Fibroblast of the conjunctiva (primary cell): ENCODE measurements at regions not wholly inside any gene's neighbourhood (a gene's known extent, or its start where the extent isn't known, plus 50 kb on each side); places are given as distances from the start of the nearest gene placed in this dataset.
"Not testable (repeated sequence)": the region's sequence is repeated elsewhere in the genome, so short reads cannot be mapped to it uniquely, and the experiment has no call there.

Experiments used
- DNase-seq: peaks from one replicate; pipeline ENCODE4 v3.0.0-alpha.2; 2010; ENCODE audit warnings: low read depth

DNA sequence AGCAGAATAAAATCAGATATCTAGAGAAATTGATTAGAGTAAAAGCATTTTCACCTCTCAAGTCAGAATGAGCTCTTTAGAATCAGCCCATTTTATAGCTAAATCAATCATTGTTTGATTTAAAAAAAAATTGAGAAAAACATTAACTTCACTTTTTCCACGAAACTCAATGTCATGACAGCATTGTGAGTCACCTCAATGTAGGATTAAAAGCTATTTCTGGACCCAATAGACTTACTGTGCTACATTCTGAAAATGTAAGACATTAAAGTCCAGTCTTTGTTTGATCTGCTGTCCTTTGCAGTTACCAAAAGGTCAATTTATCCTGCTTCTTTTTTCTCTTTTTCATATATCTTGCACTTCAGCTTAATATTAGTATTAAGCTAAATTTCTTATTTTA is 519.4 kb upstream of the ZNF337 start:
- no peak for DNase-seq

DNA sequence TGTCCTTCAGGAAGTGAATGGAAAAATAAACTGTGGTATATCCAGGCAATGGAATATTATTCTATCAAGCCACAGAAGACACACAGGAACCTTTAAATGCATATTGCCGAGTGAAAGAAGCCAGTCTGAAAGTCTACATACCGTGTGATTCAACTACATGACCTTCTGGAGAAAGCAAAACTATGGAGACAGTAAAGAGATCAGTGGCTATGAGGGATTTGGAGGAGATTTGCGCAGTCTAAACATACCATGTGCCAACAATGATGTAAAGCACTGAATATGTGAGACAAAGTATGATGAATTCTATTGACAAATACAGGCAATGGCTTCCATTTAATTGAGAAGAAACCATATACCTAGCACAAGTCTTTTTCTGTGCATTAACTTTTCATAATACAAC is 518.3 kb upstream of the ZNF337 start:
- no peak for DNase-seq

DNA sequence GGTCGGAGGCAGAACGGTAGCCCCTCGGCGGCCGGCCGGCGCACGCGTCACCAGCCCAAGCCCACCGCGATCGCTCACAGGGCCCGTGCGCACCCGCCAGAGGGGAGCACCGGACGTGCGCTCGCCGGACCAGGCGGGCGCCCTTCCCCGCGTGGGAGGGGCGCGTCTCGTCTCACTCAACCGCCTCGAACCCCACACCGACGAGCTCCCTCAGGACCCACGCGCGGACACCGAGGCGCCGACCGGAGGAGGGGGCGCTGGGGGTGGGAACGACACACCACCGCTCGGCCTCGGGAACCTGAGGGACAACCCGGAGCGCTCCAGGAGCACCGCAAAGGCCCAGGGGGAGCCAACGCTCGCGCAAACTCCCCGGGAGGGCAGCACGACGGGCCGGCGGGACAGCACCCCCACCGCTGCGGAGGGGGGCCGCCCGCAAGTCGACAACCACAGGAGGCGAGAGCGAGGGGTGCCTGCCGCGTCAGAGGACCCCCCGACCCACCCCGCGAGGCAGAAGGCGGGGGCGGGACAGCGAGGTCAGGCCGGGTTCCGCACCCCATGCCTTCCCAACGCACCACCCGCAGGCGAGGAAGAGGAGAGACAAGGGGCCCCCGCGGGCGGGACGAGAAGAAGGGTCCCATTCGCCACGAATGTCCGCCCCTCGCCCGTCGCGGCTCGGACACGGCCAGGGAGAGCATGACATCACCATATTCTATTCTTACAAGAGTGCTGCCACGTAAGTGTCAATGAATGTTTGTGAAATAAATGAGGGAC is 512.7 kb upstream of the ZNF337 start:
- DNase-seq: no peak

DNA sequence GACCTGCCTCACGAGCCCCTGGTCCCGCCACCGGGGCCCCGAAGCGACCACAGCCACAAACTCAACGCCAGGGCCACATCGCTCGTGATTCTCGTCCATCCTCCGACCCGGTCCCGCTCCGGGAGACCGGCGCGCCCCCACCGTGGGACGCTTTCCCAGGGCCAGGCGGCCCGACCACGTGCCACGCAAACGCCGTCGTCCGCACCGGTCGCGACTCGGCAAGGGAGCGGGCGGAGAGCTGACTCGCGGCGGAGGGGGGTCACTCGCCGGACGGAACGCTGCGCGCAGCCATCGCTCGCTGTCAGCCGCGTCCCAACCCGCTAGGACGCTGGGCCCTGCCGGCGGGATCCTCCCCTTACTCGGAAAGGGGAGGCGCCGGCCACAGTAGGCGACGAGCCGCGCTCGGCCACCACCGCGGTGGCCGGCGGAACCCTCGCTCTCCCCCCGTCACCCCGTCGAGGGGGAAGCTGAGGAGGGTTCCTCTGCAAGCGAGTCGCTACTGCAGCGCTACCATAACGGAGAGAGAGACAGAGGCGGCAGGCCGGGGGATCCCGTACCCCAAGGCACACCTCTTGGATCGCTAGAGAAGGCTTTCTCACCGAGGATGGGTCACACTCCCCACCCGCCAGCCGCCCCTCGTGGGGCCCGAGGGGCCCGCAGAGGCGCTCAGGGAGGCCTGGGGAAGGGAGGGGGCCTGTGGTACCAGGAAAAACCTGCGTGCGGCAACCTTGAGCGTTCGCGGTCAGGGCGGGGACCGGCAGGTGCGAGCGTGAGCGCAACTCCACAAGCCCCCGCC is 511.8 kb upstream of the ZNF337 start:
- DNase-seq: no peak

DNA sequence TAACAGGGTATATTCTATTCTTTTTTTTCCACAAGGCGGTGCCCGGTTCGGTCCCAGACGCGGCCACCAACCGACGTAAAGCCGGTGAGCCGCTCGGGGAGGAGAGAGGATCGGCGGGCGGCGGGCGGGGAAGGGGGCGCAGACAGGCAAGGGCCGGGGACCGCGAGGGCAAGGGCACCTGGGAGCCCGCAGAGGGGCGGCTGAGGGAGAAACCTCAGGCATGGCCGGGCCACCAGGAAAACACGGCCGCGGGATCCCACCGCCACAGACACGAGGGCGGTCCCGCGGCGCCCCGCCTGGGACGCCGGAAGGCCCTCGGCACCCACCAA is 511.3 kb upstream of the ZNF337 start:
- DNase-seq: not testable (repeated sequence)

DNA sequence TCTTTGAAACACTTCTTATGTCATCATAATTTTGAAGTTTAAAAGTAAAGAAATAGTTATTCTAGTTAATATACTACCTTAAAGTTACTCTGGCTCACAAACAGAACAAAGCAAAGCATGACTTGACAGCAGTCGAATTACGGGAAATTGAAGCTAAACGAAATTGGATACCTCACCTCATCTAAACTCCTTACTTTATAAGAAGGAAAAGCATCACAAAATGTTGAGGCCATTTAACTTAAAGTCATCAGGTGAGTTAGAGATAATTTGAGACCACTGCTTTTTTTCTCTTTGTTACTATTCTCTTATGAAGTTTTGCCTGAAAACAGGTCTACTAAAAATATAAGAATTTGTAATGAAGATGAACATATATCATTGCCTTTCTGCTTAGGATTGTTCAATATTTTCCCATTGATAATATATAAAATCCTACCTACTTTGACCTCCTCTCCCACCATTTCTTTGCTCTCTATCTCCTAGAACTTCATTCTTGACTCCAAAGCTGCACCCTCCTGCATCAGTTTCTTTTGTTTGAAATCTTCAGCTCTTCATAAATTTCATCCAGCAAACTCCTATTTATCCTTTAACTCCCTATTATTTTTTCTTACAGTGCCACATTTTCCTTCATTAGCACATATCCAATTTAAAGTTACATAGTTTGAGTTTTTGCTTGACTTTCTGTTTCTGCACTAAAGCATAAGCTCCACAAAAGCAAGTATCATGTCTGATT is 510.7 kb upstream of the ZNF337 start:
- no peak for DNase-seq

DNA sequence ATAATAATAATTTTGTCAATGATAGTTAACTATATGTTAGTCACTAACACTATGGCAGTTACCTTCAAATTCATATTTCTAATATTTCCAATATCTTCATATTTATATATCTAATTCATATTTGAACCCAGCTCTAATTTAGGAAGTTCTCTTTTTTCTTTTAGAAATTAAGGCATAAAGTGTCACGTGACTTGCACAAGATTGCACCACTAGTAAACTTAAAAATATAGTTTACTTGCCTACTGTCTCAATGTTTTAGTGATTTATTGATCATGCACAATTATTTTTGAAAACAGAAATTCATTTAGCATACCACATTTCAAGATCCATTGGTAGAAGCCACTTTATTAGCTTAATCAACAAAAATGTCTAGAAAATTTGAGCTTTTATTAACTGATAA is 508.7 kb upstream of the ZNF337 start:
- no peak for DNase-seq

DNA sequence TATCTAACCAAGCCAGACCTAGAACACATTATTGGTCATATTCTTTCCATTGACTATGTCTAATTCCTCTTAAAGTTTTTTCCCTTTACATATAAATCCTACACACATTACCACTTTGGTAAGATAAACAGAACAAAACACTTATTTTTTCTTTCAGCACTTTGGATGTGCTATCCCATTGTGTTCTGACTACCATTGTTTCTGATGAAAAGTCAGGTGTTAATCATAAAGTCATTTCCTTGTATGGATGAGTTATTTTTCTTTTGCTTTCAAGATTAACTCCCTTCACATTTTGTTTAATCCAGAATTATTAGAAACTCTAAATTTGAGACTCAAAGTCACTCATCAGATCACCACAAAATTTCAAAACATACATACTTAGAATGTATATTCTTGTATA is 504.4 kb upstream of the ZNF337 start:
- DNase-seq: not testable (repeated sequence)

DNA sequence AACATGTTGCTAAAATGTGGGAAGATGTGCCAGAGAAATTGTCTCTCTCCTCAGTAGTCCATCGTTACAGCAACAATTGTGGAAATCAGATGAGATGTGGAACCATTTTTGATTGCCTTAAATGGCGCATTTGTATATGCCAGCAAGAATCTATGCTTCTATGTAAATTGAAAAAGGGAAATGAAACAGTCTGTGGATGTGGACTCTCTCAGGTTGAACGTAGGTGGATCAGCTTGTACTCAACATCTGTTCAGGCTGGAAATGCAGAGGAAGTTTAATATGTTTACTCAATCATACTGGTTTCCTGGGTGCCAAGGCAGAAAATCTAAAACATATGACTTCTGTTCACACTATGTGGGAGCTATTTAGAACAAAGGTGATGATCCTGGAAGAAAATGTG is 490.7 kb upstream of the ZNF337 start:
- DNase-seq: not testable (repeated sequence)

DNA sequence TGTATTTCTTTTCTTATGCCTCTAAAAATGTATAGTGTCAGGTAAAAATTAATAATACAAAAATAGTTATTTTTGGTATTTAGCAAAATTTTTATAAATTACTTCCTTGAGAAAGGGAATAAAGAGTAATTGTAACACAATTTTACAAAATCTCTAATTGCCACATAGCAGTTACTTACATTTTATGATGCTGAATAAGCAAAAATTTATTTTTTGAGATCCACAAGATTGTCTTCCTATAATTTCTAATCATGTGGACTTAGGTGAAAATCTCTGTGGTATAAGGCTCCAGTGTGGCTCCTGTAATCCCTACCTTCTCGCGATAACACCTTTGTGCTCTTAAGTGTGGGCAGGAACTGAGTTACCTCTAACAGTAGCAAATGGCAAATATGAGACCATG is 487.1 kb upstream of the ZNF337 start:
- DNase-seq: not testable (repeated sequence)

DNA sequence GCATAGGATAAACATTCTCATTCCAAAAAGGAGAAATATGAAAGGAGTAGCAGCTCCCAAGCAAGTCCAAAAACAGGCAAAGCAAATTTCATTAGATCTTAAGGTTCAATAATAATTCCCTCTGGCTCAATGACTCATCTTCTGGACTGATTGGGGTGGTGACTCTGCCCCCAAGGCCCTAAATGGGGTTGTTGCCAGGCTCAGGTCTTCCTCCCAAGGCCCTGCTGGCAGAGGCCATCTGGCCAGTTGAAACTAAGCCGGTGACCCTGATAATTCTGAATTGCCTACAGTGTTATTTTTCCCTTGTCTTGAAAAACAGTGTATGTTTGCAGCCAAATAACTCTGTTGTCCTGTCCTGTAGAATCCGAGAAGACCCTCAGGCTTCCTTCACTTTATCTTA is 484.7 kb upstream of the ZNF337 start:
- not testable (repeated sequence) for DNase-seq

DNA sequence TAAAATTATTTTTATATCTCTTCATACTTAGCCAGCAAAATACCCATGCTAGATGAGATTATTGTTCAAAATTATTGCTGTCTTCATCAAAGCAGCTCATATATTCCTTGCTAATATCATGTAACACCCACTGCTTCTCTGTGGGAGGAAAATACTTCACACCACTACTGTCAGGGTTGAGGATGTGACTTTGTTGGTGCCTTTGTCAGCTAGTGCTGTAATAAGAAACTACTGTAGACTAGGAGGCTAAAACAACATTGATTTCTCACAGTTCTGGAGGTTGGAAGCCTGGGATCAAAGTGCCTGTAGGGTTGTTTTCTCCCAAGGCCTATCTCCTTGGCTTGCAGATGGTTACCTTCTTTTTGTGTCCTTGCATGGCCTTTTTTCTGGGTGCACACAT is 475.2 kb upstream of the ZNF337 start:
- not testable (repeated sequence) for DNase-seq

DNA sequence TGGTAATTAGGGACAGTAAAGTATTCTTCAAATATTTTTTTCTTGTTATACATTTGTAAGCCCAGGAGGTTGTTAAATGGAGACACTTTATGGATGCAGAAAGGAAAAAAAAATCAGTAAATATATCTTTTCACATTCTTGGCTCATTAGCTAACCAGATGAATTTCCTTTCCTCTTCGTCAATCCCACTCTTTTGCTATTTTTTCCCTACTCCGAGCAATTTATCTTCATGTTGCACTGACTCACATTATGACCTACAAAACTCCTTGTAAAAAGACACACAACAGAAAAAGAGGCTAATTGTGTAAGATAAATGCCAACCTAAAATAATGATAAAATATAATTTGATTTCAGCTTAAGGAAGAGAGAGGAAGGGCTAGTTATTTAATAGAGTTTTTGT is 472.9 kb upstream of the ZNF337 start:
- DNase-seq: no peak

DNA sequence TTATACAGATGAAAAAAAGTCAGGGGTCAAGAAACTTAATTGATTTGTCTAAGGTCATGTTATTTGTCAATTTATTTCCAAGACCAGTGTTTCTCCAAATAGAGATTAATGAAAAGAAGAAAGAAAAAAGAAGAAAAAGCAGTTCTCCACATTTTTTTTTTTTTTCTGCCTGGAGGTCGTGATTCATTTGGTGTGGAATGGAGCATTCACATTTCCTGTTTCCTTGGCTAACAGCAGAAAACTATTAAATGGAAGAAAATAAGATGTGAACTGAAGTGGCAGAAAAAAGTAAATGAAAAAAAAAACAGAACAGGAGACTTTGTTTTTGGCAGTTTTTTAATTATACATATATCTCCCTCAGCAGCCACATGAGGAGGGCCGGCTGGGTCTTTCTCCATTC is 470.8 kb upstream of the ZNF337 start:
- no peak for DNase-seq

DNA sequence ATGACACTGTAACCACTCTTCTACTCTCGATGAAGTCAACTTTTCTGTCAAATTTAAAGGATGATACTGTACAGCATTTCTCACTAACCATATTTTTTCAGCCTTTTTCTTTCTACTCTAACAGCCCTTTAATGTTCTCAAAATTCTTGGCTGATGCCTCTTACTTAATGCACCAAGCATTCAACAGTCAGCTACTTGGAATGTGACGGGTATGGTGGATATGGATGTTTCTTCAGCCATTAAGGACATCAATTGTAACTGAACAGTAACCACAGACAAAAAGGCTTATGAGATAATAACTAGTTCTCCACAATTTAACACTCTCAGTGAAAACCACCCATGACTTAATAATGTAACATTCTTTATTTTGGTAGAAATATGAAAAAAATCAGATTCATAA is 467.2 kb upstream of the ZNF337 start:
- DNase-seq: peak; percentile 1

DNA sequence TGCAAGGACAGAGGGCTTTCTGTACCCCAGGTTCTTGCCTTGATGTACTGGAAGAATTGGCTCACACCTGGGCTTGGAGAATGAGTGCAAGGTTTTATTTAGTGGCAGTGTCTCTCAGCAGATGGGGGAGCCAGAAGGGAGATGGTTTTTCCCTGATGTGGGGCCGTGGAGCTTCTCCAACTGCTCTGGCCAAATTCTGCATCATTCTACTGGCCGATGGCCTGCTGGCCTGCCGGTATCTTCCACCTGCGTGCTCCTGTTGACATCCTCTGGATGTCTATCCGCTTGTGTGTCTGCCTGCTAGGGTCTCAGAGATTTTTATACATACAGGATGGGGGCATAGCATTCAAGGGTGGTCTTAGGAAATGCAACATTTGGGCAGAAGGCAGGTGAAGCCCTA is 466.5 kb upstream of the ZNF337 start:
- DNase-seq: not testable (repeated sequence)

DNA sequence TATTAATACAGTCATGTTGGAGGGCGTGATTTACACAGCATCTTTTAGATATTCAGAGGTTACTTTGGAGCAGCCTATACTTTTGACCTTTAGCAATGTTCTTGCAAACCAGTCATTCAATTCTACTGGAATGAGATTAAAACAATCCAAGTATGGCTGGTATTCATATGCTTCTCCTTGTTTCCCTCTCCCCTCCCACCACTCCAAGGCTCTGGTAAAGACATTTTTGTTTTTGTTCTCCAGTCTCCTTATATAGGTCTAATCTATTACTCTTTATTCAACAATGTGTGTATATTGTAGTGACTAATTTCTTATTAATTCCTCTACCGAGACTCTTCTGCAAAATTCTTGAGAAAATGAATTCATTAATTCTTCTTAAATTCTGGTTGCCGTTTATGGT is 465.1 kb upstream of the ZNF337 start:
- not testable (repeated sequence) for DNase-seq

DNA sequence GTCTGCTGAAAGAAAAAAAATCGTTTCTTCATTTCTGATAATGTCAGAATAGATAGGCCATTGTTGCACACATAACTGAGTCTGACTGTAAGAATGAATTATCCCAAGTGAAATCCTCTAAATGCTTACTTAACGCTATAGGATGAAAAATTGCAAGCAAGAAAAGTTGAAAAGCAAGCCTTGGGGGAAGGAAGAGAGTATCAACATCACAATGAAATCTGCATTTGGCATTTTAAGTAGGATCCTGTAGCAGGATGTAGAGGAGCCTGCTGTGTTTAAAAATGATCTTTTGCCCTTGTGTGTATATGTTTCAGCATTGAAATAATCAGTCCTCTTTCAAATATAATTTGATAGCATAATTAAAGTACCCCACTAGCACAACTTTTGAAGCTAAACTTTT is 464.3 kb upstream of the ZNF337 start:
- DNase-seq: not testable (repeated sequence)

DNA sequence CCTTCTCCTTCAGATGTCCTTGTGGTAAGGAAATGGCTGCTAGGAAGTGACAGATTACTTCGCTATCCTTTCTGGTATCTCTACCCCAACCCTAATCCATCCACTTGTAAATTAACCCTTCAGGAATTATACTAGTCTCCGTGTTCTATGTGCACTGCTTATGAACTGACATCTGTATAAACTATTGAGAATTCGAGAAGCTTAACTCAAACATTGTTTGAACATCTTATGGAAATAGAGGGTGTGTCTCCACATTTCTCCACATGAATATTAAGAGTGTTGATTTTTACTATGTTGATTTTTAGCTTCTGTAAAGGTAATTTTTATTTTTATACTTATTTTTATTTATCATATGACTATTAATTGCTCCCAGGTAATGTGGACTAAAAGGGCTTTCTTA is 457.6 kb upstream of the ZNF337 start:
- no peak for DNase-seq

DNA sequence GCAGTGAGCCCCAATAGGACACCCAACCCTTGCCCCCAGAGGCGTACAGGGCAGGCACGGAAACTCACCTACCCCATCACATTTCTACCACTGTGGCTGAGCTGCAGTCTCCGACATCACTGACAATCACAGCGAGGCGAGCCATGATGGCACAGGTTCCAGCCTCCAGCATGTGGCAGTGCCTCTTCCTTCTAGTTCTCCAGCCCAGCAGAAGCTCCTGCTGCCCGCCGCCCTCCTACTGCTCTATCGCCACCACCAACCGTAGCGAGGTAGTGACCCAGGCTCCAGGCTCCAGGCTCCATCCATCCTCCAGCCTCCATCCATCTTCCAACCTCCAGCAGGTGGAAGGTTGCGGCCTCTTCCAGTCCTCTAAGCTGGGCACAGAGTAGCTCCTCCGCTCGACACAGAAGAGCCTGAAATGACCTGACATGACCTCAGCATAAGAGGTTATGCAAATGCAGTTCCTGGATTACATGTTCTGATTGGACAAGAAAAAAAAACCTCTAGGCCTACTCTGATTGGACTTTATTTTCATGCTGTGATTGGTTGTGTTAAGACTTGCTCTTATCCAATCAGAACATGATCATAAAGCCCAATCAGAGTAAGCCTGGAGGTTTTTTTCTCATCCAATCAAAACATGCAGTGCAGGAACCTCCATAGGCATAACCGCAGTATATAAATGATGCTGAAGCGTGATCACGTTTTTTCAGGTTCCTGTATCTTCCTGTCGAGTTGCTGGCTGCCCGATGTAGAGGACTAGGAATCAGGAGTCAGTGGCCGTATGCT is 438.9 kb upstream of the ZNF337 start:
- no peak for DNase-seq

DNA sequence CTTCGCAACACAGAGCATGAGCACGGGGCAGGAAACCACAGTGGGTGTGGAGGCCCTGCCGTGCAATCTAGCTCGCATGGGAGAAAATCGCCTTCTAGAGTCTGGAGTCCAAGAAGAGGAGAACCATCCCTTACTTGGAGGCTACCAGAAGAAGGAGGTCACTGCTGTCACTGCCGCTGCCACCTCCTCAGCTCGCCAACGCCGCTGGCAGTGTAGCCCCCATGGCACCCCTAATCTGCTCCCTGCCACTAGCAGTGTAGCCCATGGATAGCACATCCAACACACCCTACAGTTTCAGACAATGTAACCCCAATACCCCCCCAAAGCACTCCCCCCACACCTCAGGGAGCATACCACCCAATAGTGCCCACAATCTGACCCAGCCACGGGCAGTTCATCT is 438.0 kb upstream of the ZNF337 start:
- no peak for DNase-seq

DNA sequence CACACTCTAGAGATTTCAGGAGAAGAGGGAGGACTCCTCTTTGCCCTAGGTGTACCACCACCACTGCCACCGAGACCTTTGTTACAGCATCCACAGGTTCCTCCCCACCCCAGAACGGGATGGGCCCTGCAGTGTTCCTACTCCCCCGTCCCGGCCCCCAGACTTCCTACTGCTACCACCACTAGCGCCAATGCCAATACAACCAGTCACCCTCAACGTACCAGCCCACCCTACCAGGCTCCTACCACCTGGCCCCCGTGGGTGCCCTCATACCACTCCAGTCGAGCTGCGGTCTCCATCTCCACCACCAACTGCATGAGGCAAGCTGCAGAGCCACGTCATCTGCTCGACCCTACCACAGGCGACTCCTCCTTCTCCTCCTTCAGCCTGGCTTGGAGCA is 437.1 kb upstream of the ZNF337 start:
- DNase-seq: not testable (repeated sequence)
